ENCODE measurements at regions not wholly inside any gene's neighbourhood (a gene's known extent, or its start where the extent isn't known, plus 50 kb on each side); places are given as distances from the start of the nearest gene placed in this dataset.

GRCh38 chr4:1493540-1494287 is 87.5 kb upstream of the NKX1-1 start (continued):
- TF ChIP-seq CUX1 (CRISPR knock-in tag; IDR thresholded peaks at IDR 0.05), result no peak
- TF ChIP-seq SAFB2 (IDR thresholded peaks at IDR 0.05; ENCODE audit: borderline replicate concordance, low read depth, low read length, severe bottlenecking), result no peak
- TF ChIP-seq ZNF644 (tag; IDR thresholded peaks at IDR 0.05; ENCODE audit: low read depth), result no peak

Data from K562 (cell line).